HG03097 (cell line): ENCODE measurements at regions not wholly inside any gene's neighbourhood (a gene's known extent, or its start where the extent isn't known, plus 50 kb on each side); places are given as distances from the start of the nearest gene placed in this dataset.
"Not testable (repeated sequence)": the region's sequence is repeated elsewhere in the genome, so short reads cannot be mapped to it uniquely, and the experiment has no call there.

Source experiments
- ATAC-seq: cut with Tn5 transposase; IDR thresholded peaks from one replicate; pipeline ENCODE4 v1.9.1; 2021; ENCODE audit not compliant: unreplicated experiment, low FRiP score

GRCh38 chr13:81382246-81382645 lies 1041.3 kb upstream of the SPRY2 start:
- no peak for ATAC-seq

DNA sequence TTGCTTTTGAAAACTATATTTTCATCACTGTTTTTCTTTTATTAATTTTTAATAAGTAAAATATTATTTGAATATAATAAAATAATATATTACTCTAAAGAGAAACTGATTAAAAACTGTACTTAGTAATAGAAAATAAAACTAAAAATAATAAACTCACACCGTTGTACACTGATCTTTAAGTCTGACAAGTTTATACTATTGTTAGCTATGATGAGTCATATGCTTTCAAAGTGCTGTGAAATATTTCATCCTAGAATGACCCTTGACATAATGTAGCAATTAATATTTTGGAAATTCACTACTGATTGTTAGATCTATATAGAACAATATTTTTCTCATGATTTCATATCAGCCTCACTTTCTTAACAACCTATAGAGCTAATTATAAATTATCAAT lies 1040.6 kb upstream of the SPRY2 start:
- ATAC-seq, result no peak

DNA sequence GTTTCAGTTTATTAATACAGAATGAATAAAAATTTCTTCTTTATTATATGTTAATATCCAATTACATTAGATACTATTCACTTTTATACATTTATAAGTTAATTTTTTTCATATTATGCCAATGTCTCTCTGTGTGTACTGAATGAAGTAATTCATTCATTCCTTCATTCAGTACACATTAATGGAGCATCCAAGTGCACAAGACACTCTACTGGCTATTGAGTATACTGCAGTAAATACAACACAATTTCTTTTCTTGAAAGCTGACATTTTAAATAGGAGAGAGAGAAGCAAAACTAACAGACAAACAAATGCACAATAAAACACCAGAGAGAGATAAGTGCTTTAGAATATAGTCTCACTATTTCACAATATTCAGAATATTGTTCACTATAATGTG lies 1038.3 kb upstream of the SPRY2 start:
- no peak for ATAC-seq

GRCh38 chr13:81377921-81378320 lies 1037.0 kb upstream of the SPRY2 start:
- ATAC-seq, result no peak

- no peak for ATAC-seq
Observed at GRCh38 chr13:81375709-81376108, 1034.8 kb upstream of the SPRY2 start.

DNA sequence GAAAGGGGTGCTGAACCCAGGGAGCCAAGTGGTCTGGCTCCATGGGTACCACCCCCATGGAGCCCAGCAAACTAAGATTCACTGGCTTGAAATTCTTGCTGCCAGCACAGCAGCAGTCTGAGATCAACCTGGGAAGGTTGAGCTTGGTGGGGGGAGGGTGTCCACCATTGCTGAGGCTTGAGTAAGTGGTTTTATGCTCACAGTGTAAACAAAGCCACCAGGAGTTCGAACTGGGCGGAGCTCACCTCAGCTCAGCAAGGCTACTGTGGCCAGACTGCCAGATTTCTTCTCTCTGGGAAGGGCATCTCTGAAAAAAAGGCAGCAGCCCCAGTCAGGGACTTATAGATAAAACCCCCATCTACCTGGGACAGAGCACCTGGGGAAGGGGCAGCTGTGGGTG lies 1021.8 kb upstream of the SPRY2 start:
- ATAC-seq, result not testable (repeated sequence)

GRCh38 chr13:81350056-81350455 lies 1009.1 kb upstream of the SPRY2 start:
- no peak for ATAC-seq

DNA sequence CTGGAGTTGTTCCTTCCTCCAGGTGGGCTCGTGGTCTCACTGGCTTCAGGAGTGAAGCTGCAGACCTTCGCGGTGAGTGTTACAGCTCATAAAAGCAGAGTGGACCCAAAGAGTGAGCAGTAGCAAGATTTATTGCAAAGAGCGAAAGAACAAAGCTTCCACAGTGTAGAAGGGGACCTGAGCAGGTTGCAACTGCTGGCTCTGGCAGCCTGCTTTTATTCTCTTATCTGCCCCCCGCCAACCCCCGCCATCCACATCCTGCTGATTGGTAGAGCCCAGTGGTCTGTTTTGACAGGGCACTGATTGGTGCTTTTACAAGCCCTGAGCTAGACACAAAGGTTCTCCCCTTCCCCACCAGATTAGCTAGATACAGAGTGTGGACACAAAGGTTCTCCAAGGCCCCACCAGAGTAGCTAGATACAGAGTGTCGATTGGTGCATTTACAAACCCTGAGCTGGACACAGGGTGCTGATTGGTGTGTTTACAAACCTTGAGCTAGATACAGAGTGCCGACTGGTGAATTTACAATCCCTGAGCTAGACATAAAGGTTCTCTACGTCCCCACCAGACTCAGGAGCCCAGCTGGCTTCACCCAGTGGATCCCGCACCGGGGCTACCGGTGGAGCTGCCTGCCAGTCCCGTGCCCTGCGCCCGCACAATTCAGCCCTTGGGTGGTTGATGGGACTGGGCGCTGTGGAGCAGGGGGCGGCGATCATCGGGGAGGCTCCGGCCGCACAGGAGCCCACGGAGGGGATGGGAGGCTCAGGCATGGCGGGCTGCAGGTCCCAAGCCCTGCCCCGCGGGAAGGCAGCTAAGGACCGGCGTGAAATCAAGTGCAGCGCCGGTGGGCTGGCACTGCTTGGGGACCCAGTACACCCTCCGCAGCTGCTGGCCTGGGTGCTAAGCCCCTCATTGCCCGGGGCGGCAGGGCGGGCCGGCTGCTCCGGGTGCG lies 999.5 kb upstream of the SPRY2 start:
- not testable (repeated sequence) for ATAC-seq

- not testable (repeated sequence) for ATAC-seq
Observed at GRCh38 chr13:81339666-81340065, 998.7 kb upstream of the SPRY2 start.

GRCh38 chr13:81334481-81334880 lies 993.6 kb upstream of the SPRY2 start:
- no peak for ATAC-seq

DNA sequence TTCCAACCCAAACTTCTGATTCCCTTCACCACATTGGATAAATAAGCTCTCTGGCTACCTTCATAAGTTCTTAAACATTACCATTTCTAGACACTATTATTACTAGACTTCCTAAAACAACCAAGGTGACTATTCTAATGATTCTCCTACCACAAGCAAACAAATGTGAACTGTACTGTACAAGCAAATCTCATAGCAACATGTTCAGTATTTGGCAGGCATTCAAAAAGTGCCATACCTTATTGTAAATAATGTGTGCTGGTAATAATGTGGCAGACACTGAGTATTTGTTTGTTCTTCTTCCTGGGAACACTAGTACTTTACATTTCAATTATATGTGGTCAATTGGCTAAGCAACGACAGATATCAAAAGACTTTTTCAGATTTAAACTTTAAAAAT lies 986.0 kb upstream of the SPRY2 start:
- no peak for ATAC-seq

DNA sequence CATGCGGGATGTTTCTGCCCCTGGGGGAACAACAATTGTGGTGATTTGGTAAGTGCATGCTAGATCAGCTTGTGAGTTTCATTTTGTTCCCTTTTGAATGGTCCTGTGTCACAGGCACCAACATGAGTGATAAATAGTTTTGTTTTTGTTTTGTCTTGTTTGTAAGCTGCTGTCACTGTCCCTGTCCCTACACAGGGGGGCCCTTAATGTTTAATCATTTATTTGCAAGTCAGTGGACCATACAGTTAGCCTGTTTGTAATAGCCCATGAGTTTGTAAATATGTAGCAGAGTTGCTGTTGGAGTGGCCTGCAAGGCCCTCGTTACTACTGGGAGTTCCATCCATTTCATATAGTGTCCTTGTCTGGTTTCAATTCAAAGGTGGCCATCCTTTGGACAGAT lies 979.6 kb upstream of the SPRY2 start:
- ATAC-seq, result no peak

- no peak for ATAC-seq
Observed at GRCh38 chr13:81319351-81319750, 978.4 kb upstream of the SPRY2 start.

DNA sequence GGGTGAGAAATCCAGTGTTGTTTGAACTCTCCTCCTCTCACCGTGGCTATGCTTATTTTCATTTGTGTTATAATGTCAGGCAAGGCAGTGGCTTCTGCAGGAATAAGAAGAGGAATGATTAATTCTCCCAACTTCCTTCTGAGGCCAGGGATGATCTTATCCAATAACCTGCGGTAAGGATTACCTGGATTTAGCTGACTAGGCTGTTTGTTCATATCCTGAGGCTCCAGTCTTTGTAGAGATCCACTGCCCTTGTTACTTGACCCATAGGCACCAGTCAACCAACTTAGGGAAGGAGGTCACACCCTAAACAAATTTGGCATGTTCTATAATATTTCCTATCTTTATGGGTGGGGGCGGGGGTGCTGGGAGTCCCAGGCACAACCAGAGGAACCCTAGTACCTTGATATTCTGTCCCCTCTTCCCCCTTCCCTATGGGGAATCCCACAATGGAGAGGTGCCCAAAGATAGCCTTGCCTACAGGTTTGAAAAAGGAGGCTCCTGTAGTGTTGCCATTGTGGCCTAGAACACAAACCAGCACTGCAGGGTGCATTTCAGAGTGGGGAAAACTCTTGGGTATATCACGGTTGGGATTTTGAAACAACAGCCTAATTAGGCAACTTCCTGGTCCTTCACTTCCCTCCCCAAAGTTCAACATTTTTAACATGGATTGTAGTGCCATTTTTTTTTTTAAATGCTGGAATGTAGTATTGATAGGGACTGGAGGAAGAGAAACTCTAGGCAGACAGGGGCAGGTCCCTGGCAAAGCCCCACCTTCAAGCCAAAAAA lies 977.5 kb upstream of the SPRY2 start:
- ATAC-seq, result no peak

DNA sequence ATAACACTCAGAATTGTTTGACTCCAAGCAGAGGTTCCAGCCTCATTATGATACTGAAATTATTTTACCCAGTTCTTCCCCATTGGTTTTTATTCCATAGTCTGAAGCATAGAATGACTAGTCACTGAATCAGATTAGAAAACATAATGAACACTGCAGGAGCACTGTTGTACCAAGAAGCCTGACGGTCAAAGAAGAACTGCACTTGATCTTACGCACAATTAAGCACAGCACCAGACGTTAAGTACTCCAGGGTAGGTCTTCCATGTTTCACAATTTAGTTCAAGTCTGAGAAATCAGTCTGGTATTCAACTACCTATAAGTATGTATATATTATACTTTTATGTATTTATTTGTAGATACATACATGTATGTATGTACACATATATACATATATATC lies 973.5 kb upstream of the SPRY2 start:
- ATAC-seq, result no peak

GRCh38 chr13:81305928-81306327 lies 965.0 kb upstream of the SPRY2 start:
- no peak for ATAC-seq

DNA sequence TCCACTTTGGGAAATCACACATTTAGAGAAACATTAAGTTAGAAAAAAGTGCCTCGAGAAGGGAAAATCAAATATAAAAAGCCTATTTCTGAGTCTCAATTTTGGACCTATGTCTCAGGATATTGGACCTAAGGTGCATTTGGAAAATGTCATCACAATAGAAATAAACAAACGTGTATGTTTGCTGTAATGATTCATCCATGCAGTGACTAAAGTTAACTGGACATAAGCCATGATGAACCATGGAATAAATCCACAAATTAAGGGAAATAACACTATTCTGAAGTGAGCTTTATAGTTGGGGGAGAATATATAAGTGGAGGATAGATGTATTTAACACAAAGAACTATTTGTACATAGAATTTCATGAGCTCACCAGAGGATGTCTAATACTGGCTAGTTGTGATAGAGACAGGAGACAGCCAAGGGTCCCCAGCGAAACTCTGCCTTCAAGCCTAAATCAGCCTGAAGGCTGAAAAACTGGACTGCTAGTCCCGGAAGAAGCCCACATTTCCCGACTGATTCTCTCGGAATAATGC lies 963.3 kb upstream of the SPRY2 start:
- ATAC-seq, result no peak

DNA sequence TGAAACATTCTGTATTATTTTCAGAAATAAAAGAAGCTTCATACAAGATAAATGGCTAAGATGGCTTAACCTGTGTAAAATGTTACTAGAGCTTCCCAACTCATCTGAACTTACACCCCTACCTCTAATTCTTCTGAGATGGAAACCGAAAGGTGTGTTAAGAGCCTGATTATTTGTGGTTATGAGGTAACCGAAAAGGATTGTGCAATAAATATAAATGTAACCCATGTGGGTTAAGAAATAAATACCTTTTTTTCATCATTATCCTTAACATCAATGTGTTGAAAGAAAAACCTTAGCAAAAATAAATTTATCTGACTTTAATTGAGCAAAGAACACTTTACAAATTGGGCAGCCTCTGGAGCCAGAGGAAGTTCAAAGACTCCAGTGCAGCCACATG lies 961.8 kb upstream of the SPRY2 start:
- no peak for ATAC-seq

DNA sequence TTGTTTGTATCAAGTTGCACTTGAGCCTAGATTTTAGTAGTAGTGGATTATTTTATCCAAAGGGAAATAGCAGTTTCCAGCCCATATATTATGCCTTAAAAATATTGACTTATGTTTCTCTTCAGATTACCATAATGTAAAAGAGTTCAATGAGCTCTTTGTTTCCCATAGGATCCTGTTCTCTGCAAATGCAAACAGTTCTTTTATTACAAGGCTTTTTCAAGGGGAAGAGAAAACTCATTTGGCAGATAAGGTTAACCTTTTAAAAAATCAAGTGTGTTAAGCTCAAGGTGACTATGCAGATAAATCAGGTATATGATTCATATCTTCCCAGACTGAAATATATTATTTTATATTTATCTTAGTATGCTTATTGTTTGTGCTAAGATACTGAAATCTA lies 961.2 kb upstream of the SPRY2 start:
- ATAC-seq, result no peak

- no peak for ATAC-seq
Observed at GRCh38 chr13:81295177-81295576, 954.3 kb upstream of the SPRY2 start.

GRCh38 chr13:81293594-81294164 lies 952.8 kb upstream of the SPRY2 start:
- no peak for ATAC-seq
